DMS153 (cell line): ENCODE measurements at regions not wholly inside any gene's neighbourhood (a gene's known extent, or its start where the extent isn't known, plus 50 kb on each side); places are given as distances from the start of the nearest gene placed in this dataset.
"Not testable (repeated sequence)": the region's sequence is repeated elsewhere in the genome, so short reads cannot be mapped to it uniquely, and the experiment has no call there.

Experiments
- DNase-seq: peaks from one replicate; lab custom pipeline; 2025; lab: John Stamatoyannopoulos, UW

DNA sequence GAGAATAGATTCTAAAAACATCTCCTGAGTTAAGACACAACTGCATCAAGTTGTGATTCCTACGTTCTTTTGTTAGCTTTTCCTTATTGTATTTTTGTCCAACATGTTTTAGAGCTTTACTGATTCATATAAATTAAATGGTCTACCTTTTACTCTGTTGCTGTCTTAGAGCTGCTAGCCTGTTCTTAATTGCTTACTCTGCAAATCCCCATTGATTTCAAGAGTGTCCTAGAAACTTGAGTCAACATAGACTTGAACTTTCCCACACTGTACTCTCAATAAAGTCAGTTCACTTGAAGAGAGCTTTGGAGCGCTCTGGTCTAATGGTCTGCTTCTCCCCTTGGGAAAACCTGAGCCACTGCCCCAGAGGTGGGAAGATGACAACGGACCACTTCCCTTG, 343.9 kb downstream of the CCER1 start:
- DNase-seq, result no peak

DNA sequence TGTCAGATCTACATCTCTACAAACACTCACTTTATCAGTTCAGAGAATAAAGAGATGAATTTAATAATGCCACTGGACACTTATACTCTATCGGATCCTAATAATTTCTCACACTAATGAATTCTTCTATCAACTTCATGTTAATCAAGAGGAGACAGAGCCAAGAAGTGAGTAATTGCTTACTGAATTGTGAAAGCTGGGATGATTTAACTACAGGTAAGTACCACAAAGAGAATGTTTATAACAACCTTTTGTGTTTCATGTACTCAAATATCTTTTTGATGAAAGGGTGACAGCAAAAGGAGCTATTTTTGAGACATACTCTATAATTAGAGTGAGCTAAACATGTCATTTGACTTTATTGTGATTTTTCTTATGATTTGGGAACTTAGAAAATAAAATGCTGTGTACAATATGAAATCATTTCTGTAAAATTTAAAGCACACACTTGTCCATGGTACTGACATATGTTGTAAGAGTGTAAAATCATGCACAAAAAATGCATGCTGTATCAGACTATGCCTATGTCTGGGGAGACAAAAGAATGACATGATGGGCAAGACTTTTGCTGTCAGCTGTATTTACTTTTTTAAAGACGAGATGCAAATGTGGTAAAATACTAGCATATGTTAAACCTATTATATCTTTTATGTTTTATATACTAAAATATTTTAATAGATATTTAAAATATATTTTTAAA, 361.2 kb downstream of the CCER1 start:
- DNase-seq, result no peak

DNA sequence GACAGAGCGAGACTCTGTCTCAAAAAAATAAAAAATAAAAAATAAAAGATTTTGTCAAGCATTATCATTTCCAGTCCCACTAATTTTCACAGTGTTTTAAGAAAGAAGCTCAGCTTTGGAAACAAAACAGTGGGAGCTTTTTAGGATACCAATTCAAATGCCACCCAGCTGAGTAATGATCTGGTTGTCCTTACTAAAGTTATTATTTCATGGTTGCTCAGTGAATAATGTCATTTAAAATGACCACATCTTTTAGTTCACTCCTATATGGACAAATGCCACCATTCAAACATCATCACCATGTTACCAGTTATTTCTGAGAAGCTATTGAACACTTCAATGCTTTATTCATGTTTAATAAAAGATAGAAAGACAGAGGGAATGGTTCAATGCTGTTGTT, 365.0 kb downstream of the CCER1 start:
- no peak for DNase-seq

DNA sequence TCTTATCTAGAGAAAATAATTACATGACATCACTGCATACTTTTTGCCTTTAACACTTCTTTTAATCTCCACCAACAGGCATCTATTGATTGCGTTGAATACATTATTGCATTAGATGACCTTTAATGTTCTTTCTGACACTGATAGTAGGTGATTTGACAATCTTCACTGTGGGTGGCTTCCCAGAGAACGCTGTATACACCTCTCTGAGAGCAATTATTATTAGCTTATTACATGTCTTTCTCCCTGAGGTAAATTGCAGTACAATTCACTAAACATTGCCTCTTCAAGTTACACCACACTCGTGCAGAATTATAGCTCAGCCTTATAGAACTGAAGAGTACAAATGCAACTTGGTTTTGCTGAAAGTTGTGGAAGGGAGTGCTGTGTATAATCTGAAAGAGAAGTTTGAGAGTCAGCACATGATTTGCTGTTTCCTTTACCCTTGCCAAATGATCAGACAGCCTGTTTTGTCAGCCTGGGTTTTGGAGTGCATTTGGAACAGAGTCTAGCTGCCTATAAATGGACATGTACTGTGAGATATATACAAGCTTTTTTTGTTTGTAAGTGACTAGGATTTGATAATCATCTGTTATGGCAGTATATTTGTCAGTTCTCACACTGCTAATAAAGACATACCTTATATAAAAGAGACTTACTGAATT, 369.2 kb downstream of the CCER1 start:
- no peak for DNase-seq

DNA sequence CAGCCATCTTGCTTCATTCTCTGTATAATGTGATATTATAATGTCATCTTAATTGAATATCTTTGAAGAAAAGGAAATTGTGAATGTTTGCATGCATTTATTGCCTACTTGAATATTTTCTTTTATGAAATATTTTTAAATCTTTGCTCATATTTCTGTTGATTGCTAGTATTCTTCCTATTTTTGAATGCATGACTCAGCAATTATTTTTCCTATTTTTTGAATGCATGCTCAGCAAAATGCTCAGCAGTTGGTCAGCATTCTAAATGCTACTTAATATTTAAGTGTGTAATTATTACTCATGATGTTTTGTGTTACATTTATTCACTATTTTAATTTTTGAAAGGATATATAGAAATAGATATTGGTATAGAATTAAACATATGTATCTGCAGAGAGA, 378.3 kb downstream of the CCER1 start:
- DNase-seq, result no peak

DNA sequence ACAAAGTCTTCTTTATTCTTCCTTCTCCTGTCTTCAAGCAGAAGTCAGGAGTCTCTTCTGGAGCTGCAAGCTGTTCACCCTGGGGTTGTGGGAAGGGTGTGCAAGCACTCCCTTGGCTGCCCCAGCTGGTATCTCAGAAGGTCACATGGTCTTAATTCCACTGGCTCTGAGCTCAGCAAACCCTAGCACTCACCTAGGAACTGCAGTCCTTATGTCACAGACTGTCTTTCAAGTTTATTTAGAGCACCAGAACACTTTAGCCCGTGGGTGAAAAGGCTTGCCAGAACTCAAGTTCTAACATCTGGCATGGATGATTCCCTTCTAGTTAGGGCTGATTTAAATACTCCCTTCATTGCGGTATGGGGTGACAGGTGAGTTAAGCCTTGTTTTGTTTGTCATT, 379.0 kb downstream of the CCER1 start:
- DNase-seq, result peak; percentile 26

DNA sequence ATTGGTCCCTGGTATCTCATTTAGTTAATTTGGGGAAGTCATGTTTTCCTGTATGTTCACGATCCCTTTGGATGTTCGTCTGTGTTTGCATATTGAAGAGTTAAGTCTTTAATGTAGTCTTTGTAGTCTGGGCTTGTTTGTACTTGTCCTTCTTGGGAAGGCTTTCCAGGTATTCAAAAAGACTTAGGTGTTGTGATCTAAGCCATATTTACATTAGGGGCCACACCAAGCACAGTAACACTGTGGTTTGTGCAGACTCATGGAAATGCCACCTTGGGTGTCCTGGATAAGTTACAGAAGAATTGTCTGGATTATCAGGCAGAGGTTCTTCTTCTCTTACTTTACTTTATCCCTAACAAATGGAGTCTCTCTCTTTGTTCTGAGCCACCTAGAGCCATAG, 380.3 kb downstream of the CCER1 start:
- DNase-seq, result no peak

DNA sequence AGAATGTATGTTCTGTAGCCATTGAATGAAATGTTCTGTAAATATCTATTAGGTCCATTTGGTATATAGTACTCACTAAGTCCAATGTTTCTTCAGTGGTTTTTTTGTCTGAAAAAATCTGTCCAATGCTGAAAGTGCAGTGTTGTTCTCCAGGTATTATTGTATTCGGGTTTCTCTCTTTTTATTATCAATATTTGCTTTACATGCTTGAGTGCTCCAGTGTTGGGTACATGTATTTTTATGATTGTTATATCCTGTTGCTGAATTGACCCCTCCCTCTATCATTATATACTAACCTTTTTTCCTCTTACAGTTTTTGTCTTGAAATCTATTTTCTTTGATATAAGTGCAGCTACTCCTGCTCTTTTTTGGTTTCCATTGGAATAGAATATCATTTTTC, 382.2 kb downstream of the CCER1 start:
- DNase-seq, result peak; percentile 46

DNA sequence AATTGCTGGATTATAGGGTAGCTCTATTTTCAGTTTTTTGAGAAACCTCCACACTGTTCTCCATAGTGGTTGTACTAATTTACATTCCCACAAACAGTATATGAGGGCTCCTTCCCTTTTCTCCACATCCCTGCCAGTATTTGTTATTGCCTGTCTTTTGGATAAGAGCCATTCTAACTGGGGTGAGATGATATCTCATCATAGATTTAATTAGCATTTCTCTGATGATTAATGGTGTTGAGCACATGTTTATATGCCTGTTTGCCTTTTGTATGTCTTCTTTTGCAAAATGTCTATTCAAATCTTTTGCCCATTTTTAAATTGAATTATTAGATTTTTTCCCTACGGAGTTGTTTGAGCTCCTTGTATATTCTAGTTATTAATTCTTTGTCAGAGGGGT, 385.3 kb downstream of the CCER1 start:
- no peak for DNase-seq

DNA sequence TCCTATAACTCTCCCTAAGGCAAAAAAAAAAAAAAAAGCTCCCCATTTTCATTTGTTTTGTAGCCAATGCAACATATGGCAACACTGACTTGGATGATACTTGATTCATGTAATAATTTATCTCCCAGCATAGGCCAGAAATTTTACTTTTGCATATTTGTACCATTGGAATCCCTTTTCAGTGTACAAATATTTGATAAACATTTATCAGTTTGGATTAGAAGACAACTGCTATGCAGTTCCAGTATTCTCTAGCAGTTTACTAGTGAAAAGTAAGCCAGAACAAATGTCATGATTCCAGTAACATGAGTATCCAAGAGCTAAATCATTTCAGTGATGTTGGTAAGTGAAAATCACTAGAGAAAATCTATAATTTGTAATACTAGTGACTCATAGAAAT, 392.3 kb downstream of the CCER1 start:
- DNase-seq, result no peak

DNA sequence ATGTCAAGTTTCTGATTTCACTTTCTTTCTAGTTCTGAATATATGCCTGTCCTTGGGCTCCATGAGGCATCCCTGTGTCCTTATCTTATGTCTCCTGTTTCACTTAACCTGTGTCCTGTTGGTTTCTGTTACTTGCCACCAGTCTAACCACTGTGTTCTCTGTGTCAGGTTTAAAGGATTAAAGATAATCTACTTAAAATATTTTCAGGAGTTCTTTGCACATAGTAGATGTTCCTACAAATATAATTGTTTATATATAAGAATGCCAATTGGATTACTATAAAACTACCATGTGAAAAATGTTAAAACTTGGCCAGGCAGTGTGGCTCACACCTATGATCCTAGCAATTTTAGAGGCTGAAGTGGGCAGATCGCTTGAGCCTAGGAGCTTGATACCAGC, 406.4 kb downstream of the CCER1 start:
- no peak for DNase-seq

DNA sequence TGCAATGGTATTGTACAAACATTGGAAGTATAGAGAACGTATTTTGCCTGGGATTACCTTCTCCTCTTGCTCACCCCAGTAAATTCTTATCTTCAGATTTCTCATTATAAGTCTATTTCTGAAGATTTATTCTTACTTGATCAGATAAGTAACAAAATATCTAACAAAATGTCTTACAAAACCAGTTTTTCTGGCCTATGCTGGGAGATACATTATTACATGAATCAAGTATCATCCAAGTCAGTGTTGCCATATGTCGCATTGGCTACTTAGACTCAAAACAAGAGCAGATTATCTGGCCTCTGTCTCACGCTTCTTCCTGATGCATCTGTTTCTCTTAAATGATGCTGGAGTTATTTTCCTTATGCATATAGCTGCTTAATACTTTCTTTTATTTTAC, 408.5 kb downstream of the CCER1 start:
- no peak for DNase-seq

DNA sequence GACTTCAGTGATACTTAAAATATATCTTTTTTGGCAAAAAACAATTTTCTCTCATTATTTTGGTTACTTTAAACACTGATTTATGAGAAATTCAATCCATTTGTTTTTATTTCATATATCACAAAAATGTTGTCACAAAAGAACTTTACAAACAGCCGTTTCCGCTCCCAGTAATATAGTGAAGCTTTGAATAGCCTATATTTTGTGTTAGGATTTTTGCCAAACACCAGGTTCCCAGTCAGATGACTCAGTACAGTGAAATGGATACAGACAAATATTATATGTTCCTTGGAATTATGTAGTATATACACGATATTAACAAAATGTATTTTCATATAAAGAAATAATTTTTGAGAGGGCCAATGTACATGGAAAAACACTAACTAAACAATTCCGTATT, 411.1 kb downstream of the CCER1 start:
- no peak for DNase-seq

DNA sequence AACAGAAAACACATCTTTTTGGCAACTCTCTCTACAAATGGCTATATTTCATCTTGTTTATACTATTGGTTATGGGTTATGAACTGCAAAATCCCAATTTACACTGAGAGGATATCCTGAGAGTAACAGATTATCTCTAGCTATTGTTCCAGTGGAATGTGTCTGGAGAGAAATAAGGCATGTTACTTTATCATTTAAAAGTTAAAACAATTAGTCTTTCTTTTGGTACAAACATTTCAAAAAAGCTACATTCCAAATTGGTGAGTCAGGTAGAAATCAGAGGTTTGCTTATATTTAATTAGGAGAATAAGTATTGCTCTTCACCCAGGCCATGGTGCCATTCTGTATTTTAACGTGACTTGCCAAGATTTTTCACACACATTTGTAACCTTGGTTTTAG, 411.6 kb downstream of the CCER1 start:
- no peak for DNase-seq

DNA sequence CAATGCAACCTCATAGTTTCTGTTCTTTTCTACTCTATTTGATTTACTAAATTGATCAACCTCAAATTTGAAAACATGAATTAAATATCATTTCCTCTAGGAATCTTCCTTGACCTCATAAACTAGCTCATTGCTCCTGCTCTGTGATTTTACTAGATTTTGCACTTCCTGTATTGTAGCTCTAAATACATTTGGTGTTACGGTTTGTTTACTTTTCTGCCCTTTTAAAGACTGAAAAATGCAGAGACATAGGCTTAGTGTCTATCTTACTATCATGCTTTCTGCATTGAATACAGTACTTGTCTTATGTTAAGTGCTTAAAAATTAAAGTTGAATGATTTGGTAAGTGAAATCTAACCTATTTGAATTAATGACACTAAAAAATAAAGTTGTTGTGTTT, 412.1 kb downstream of the CCER1 start:
- not testable (repeated sequence) for DNase-seq

DNA sequence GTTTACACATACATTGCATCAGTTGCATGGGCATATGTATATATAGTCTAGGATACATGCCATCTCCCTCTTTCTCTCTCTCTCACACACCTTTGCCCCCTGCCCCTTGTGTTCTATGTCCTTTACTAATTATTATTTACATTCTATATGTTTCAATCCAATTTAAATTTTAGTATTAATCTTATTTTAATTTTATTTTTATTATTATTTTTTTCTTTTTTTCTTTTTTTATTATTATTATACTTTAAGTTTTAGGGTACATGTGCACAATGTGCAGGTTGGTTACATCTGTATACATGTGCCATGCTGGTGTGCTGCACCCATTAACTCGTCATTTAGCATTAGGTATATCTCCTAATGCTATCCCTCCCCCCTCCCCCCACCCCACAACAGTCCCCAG, 421.1 kb downstream of the CCER1 start:
- DNase-seq, result not testable (repeated sequence)

DNA sequence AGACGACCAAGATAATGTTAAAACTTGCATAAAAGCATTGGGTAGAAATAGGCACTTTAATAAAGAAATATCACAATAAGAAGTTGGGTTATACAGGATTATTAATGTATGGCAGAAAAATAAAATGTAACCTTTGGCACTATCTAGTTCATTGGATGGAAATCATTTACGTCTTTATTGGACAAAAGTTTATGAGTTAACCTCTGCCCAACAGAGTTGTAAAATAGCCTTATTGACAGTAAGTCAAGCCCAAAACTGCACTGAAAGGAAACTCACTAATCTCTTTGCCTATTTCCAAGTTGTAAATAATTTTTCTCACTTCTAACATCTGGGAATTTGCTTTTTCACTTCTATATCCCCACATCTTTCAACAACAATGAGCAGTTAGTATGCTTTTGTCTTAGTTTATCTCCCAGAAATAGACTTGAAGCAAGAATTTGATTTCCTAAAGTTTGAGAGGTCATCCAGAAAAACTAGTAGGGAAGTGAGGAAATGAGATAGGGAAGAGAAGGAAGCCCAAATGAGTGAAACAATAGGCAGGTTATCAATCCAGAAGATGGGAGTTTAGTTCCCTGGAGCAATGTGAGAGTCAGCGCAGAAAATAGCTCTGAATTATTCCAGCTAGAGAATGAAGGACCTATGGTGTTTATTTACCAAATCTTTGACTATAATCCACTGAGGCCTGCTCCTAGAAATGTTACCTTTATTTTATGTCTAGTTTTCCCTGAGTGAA, 434.8 kb downstream of the CCER1 start:
- no peak for DNase-seq

DNA sequence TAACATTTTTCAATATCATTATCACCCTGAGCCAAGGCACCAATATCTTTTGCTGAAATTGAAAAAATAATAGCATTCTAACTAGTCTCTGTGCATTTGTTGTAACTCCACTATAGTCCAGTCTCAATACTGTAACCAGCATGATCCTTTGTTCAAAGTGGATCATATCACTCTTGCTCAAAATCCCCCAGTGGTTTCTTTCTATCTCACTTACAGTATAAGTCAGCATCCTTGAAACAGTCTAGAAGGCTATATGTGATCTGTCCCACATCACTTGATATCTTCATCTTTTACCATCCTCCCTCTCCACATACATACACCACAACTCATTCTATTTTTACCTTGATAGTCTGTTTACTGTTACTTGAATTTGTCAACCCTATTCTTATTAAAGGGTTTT, 435.7 kb downstream of the CCER1 start:
- no peak for DNase-seq

DNA sequence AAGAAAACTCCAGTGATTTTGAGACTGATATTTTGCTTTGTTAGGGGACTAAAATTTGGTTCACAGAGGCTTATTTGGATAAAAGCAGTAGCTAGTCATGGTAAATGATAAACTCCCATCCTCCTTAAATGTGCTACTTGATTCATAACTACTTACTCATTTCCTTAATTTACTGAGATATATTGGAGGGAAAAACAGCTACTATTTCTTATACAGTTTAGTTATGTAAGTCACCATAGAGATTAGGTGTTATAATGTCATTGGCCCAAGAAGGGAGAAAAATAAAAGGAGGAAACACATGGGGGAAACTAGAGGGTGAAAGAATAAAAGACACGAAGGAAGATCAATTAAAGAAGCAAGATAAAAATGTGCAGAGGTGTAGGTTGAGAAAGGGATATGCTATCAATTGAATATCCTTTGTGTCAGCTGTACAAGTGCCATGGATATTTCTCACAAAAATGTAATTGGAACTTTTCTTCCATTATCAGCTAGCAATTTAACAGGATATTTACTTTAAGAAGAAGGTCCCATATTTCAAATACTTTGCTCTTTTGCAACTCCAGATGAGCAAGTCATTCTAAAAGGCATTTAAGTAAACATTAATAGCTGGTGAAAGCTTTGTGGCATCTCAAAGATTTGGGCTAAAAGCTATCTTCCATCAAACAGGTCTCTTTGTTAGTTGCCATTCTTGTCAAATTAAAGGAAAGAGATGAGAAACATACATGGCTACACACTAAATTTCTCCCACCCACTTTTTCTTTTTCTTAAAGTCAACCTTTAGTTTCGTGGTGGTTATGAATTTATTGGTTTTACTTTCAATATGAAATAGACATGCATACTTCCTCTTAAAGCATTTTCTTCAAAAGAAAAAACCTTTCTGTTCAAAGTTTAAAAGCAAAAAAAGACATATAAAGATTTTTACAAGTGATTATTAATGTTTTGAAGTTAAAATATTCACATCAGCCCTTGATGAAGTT, 439.5 kb downstream of the CCER1 start:
- no peak for DNase-seq

DNA sequence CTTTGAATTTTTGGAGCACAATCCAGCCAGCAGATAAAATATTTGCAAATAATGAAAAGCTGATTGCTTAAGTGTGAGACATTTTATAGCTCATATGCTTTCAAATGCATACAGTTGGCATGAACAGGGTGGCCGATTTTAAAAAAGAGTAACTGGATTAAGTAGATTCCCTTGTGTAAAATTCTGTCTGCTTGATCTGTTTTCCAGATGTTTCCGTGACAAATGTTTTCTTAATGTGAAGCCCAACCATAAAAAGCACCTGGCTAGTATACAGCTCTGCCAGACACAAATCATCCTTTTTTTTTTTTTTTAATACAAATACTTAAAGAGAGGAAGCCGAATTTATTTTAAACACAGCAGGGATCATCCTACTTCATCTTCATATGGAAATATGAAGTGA, 440.7 kb downstream of the CCER1 start:
- DNase-seq, result peak; percentile 6

DNA sequence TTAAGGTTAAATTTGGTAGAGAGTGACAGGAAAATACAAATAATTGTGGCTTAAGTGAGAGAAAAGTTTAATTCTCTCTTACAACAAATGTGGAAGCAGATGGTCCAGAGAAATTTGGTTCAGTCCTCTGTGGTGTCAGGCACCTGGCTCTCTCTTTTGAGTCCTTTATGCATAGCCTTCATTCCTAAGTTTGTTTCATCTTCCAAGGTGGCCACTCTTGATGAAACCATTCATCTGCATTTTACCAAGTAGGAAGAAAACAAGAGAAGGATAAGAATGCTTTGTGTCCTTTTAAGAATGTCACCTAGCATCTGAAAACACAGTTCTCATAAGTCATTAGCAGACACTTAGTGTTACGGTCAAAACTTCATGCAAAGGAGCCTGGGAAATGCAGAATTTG, 442.5 kb downstream of the CCER1 start:
- no peak for DNase-seq

DNA sequence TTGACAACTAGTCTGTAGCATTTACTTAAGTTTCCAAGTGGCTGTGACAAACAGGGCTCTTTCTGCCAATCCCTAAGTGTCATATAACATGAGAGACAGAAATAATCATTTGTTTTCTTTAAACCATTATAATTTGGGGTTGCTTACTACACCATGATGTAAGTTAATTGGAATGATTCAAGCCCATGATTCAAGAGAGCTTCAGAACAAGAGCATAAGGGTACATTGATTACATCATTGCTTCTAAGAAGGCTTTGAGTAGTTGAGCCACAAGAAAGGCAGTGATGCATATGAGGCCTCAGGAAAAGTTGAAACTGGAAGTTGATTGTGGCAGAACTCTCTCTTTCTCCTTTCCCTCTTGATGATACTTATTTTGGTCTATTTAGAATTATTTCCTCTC, 444.0 kb downstream of the CCER1 start:
- DNase-seq, result no peak
